NCI-H748 treated with DMSO at 0.1 percent for 48 hours (cell line): ENCODE measurements at regions not wholly inside any gene's neighbourhood (a gene's known extent, or its start where the extent isn't known, plus 50 kb on each side); places are given as distances from the start of the nearest gene placed in this dataset.

Experiments used
- DNase-seq: peaks from one replicate; lab custom pipeline; 2025; lab: John Stamatoyannopoulos, UW

DNA sequence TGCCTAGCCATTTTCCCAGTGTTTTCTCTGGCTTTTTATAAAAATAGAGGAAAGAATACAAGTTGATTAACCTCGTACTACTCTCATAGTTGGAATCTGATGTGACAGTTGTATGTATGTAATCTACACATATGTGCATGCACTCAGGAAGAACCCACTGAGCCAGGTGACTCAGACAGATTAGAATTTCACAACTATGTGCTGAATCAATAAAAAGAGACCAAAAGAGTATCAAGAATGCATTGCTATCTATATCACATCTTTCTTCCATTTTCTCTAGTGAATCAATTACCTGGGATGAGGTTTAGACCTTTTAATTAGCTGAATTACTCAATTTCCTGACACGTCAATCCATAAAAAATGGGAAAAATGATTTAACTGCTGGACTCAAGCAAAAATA is 319.3 kb upstream of the ATP10A start:
- DNase-seq = no peak

DNA sequence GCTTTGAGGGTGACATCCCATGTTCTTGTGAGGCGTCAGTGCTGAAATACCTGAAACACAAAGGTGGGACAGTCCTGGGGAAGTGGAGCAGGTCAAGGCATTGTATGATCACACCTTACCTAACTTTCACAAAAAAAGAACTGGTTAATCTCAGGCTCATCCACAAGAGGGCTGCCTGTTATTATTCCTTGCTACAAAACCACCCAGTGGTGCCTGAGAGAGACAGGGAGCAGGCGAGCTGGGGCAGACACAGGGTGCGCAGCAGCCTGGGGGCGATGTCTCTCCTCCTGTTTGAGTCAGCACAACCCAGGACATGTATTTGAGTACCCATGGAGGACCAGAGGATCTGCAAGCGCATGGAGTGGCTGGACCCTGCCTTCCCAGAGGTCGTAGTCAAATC is 316.8 kb upstream of the ATP10A start:
- no peak for DNase-seq

GRCh38 chr15:26178640-26179220 is 315.6 kb upstream of the ATP10A start:
- peak; percentile 24 for DNase-seq

DNA sequence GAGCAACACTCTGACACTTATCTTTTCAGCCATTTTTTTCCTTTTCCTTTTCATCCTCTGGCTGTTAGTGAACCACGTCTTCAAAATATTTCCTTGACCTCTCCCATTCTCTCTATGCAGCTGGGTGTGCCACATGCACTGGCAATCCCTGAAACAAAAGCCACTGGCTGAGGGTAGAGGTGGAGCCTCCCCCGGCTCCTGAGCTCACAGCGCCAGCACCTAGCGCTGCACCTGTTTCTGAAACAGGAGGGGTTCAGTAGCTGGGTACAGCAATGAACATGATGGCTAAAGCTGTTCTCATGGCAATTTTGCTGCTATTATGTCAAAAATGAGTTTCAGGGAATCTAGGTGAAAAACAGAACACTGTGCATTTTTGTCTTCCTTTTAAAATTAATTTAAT is 314.7 kb upstream of the ATP10A start:
- DNase-seq = no peak

DNA sequence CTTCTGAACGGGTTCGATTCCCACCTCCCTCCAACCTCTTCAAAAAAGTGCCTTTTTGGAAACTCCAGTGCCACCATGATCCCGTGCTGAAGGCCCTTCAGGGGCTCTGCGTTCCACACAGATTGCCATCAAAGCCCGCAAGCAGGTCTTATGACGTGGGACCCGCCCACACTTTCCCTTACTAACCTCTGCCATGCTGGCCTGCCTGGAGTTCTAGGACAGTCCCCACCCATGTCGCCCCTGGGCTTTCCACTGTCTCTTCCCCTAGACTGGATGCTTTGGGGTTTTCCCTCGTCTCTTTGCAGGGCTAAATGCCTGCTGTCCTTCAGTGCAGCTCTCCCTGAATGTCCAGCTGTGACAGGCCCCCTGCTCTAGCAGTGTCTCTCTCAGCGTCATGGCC is 313.7 kb upstream of the ATP10A start:
- no peak for DNase-seq

- no peak for DNase-seq
Observed at GRCh38 chr15:26171266-26171665, 308.1 kb upstream of the ATP10A start.

GRCh38 chr15:26166429-26166828 is 303.3 kb upstream of the ATP10A start:
- DNase-seq = no peak

- no peak for DNase-seq
Observed at GRCh38 chr15:26165546-26165945, 302.4 kb upstream of the ATP10A start.

DNA sequence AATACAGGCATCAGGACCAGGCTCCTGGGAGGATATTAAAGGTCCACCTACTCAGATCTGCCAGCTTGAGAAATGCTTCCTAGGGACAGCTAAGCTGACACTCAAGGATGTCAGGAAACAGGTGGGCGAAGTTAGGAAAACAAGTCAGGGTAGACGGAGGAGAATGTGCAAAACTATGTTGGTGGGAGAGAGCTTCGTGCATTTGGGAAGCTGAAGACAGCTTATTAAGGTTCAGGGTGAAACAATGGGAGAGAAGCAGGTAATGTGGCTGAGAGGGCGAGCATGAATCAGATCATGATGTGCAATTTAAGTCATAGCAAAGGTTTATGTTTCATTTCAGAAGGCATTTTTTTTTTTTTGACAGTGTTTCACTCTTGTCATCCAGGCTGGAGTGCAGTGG is 297.2 kb upstream of the ATP10A start:
- no peak for DNase-seq

GRCh38 chr15:26158176-26158575 is 295.0 kb upstream of the ATP10A start:
- no peak for DNase-seq

- peak; percentile 51 for DNase-seq
Observed at GRCh38 chr15:26157081-26157480, 294.0 kb upstream of the ATP10A start.

GRCh38 chr15:26156051-26156450 is 292.9 kb upstream of the ATP10A start:
- no peak for DNase-seq

DNA sequence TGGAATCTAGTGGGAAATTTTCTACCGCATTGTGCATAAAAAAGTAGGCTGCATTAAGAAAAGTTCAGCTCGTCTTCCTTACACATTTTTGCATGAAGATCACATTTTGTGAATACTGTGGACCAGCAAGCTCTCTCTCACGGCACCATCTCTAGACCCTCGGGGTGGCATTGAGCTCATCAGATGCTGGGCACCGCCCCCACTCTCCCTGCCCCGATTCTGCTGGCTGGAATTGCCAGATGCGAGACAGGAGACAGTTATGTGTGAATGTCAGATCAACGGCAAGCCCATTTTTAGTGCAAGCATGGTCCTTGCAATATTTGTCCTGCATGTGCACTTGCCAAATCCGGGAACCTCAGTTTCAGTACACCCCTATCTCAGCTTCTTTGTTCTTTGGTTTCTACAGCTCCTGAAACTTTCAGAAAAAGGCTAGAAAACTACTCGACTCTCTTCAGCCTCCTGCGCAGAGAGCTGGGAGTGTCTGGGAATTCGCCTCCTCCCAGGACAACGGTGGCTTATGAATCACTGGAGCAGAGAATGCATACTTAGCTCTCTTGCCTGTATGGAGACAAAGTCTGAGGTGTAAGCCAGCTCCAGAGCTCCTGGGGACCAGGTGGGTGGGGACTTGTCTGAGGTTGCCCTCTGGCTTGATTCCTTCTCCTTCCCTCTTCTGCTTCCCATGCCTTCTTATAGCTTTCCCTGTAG is 285.2 kb upstream of the ATP10A start:
- DNase-seq = no peak

DNA sequence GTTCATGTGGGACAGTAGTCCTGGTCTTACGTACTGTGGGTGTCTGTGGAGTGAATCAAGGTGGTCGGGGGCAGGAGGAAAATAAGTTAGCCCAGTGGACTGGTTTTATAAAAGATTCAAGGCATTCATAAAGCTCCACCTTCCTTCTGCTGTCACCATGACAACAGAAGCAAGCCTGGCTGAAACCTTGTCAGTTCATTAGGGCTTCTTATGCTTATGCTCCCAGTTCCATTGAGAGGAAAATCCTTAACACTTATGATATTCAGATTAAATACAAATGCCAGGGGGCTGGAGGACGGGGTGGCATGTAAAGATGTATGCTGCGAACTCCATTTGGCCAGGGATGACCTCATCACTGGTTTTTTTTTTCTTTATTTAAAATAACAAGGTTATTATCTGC is 283.1 kb upstream of the ATP10A start:
- peak; percentile 13 for DNase-seq

- DNase-seq = no peak
Observed at GRCh38 chr15:26145796-26146195, 282.7 kb upstream of the ATP10A start.

DNA sequence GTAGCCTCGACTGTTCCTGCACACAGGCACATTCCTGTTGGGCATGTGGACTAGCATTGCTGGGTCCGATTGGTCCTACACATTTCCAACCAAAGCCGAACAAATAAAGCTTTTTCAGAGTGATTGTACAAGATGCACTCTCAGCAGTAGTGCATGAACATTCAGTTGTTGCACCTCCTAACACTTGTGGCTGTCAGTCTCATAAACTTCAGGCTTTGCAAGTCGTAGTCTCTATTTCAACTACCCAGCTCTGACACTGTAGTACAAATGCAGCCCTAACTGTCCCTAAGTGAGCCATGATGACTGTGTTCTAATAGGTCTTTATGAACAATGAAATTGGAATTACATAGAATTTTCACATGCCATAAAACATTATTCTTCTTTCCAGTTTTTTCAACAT is 281.7 kb upstream of the ATP10A start:
- no peak for DNase-seq

DNA sequence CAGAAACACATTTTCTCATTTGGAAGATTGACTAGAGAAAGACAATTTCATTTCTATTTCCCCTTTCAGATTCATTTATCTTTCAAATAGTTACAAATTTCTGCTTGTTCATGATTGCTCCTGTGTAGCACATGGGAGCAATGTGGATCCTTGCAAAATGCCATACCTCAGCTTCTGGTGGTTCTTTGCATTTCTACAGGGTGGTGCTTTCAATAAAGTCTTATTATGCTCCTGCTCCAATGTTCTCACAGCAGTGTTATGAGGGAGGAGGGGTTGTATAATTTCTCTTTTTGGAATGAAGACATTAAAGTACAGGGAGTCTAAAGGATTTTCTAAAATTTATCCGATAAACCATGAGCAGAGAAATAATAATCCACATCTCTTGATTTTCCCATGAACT is 280.1 kb upstream of the ATP10A start:
- DNase-seq = no peak

GRCh38 chr15:26134812-26135211 is 271.7 kb upstream of the ATP10A start:
- no peak for DNase-seq

DNA sequence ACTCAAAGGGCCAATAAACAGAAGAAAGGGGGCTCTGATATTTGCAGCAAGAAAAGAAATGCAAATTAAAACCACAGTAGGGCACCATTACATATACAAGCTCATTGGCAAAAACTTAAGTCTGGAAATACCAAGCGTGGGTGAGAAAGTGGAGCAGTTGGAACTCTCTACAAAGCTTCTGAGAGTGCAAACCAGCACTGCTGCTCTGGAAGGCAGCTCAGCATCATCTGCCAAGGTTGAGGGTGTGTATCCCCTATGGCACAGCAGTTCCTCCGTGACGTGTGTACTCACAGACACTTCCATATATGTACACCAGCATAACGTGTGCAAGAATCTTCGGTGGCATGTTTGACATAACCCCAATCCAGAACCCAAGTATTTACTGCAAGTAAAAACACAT is 271.0 kb upstream of the ATP10A start:
- DNase-seq = no peak

DNA sequence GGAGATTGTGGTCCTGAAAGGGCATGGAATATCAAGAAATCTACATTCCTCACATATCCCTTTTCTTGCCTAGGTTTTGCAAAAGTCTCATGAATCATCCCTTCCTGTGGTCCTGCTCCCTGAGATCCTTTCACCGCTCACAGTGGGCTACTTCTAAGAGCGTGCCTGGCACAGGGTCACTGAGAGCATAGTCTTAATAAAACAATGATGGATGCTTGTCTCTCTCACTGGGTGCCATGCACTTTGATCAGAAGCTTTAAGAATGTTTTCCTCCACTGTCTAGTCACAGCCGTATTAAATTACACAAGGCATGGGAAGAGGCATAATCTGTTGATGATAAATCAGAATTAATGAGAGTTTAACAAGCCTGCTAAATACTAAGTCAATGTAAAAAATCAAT is 269.7 kb upstream of the ATP10A start:
- DNase-seq = no peak

GRCh38 chr15:26129852-26130251 is 266.7 kb upstream of the ATP10A start:
- no peak for DNase-seq

GRCh38 chr15:26128611-26129140 is 265.5 kb upstream of the ATP10A start:
- no peak for DNase-seq

- DNase-seq = peak; percentile 74
Observed at GRCh38 chr15:26126819-26127387, 263.8 kb upstream of the ATP10A start.

- peak; percentile 4 for DNase-seq
Observed at GRCh38 chr15:26126070-26126469, 262.9 kb upstream of the ATP10A start.
